ENCODE measurements at regions not wholly inside any gene's neighbourhood (a gene's known extent, or its start where the extent isn't known, plus 50 kb on each side); places are given as distances from the start of the nearest gene placed in this dataset.

DNA sequence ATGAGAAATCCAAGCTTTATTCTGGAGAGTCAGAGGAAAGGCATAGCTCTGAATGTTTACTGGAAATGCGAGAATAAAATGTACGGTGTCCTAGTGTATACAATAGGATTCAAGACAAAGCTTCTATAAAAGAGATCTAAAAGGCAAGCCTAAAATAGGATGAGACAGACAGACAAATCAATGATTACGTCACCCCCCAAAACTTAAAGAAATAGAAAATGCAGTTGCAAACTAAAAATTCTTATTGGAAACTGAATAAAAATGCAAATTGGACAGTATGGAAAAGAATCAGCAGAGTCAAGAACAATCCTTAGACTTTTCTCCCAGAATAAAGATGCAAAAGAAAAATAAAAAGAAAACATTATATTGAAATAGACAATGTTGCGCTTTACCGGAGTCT, 245.9 kb downstream of the POM121L12 start:
- H3K27me3 Mint-ChIP-seq (ENCODE audit: low read depth), result no peaks in the 10 kb centered on the region
- no peak for TF ChIP-seq SMAD3 (CRISPR knock-in tag; IDR thresholded peaks at IDR 0.05; ENCODE audit: borderline replicate concordance)
- TF ChIP-seq, protein P1, sequence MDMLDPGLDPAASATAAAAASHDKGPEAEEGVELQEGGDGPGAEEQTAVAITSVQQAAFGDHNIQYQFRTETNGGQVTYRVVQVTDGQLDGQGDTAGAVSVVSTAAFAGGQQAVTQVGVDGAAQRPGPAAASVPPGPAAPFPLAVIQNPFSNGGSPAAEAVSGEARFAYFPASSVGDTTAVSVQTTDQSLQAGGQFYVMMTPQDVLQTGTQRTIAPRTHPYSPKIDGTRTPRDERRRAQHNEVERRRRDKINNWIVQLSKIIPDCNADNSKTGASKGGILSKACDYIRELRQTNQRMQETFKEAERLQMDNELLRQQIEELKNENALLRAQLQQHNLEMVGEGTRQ (CRISPR knock-in tag; IDR thresholded peaks at IDR 0.05), result no peak
- TF ChIP-seq, protein P2, sequence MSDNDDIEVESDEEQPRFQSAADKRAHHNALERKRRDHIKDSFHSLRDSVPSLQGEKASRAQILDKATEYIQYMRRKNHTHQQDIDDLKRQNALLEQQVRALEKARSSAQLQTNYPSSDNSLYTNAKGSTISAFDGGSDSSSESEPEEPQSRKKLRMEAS (CRISPR knock-in tag; IDR thresholded peaks at IDR 0.05), result no peak
- TF ChIP-seq, protein P3, sequence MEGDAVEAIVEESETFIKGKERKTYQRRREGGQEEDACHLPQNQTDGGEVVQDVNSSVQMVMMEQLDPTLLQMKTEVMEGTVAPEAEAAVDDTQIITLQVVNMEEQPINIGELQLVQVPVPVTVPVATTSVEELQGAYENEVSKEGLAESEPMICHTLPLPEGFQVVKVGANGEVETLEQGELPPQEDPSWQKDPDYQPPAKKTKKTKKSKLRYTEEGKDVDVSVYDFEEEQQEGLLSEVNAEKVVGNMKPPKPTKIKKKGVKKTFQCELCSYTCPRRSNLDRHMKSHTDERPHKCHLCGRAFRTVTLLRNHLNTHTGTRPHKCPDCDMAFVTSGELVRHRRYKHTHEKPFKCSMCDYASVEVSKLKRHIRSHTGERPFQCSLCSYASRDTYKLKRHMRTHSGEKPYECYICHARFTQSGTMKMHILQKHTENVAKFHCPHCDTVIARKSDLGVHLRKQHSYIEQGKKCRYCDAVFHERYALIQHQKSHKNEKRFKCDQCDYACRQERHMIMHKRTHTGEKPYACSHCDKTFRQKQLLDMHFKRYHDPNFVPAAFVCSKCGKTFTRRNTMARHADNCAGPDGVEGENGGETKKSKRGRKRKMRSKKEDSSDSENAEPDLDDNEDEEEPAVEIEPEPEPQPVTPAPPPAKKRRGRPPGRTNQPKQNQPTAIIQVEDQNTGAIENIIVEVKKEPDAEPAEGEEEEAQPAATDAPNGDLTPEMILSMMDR (IDR thresholded peaks at IDR 0.05), result no peak
- no peak for TF ChIP-seq JAZF1 (CRISPR knock-in tag; IDR thresholded peaks at IDR 0.05)
- TF ChIP-seq, protein P4, sequence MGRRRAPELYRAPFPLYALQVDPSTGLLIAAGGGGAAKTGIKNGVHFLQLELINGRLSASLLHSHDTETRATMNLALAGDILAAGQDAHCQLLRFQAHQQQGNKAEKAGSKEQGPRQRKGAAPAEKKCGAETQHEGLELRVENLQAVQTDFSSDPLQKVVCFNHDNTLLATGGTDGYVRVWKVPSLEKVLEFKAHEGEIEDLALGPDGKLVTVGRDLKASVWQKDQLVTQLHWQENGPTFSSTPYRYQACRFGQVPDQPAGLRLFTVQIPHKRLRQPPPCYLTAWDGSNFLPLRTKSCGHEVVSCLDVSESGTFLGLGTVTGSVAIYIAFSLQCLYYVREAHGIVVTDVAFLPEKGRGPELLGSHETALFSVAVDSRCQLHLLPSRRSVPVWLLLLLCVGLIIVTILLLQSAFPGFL (CRISPR knock-in tag; IDR thresholded peaks at IDR 0.05; ENCODE audit: borderline replicate concordance), result no peak
- TF ChIP-seq HMGA2 (CRISPR knock-in tag; IDR thresholded peaks at IDR 0.05), result no peak
- TF ChIP-seq SMAD4 (CRISPR knock-in tag; IDR thresholded peaks at IDR 0.05), result no peak
- no peak for TF ChIP-seq OVOL2 (CRISPR knock-in tag; IDR thresholded peaks at IDR 0.05; ENCODE audit: borderline replicate concordance)
- TF ChIP-seq ZNF232 (CRISPR knock-in tag; IDR thresholded peaks at IDR 0.05), result no peak
- DNase-seq (ENCODE audit: low spot score), result no peak
- peaks cover 40% of the 10 kb centered on the region for H3K9me3 Mint-ChIP-seq
- CTCF ChIA-PET, result no interaction called here
- ATAC-seq, result no peak
- peaks cover 13% of the 10 kb centered on the region for H3K36me3 Mint-ChIP-seq
- no peaks in the 10 kb centered on the region for H3K4me1 Mint-ChIP-seq
- no peak overlapping the region for H3K27ac Mint-ChIP-seq
- H3K4me3 Mint-ChIP-seq, result no peak overlapping the region
- POLR2A ChIA-PET, result no interaction called here

DNA sequence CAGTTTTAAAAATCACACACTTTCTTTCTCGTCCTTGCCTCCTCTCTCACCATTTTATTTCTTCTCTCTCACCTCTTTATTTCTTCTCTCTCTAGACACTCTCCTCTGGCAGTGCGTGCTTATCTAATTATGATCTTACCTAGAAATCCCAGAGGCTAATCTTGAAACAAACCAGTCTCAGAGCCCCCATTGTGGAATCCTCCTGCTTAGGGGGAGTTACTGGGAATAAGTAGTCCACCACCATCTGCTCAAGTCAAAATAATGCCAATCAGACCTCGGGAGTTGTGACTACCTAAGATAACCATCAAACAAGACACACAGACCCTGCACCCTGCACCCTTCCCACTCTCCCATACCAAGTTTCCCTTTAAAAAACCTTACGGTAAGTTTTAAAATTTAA, 256.9 kb downstream of the POM121L12 start:
- ATAC-seq, result no peak
- CTCF ChIA-PET, result no interaction called here
- TF ChIP-seq ZNF138 (CRISPR knock-in tag; conservative IDR thresholded peaks at IDR 0.05) (no peak), ZNF671 (CRISPR knock-in tag; IDR thresholded peaks at IDR 0.05) (no peak)
- TF ChIP-seq, protein P5, sequence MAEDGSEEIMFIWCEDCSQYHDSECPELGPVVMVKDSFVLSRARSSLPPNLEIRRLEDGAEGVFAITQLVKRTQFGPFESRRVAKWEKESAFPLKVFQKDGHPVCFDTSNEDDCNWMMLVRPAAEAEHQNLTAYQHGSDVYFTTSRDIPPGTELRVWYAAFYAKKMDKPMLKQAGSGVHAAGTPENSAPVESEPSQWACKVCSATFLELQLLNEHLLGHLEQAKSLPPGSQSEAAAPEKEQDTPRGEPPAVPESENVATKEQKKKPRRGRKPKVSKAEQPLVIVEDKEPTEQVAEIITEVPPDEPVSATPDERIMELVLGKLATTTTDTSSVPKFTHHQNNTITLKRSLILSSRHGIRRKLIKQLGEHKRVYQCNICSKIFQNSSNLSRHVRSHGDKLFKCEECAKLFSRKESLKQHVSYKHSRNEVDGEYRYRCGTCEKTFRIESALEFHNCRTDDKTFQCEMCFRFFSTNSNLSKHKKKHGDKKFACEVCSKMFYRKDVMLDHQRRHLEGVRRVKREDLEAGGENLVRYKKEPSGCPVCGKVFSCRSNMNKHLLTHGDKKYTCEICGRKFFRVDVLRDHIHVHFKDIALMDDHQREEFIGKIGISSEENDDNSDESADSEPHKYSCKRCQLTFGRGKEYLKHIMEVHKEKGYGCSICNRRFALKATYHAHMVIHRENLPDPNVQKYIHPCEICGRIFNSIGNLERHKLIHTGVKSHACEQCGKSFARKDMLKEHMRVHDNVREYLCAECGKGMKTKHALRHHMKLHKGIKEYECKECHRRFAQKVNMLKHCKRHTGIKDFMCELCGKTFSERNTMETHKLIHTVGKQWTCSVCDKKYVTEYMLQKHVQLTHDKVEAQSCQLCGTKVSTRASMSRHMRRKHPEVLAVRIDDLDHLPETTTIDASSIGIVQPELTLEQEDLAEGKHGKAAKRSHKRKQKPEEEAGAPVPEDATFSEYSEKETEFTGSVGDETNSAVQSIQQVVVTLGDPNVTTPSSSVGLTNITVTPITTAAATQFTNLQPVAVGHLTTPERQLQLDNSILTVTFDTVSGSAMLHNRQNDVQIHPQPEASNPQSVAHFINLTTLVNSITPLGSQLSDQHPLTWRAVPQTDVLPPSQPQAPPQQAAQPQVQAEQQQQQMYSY (CRISPR knock-in tag; IDR thresholded peaks at IDR 0.05), result no peak
- TF ChIP-seq, protein P6, sequence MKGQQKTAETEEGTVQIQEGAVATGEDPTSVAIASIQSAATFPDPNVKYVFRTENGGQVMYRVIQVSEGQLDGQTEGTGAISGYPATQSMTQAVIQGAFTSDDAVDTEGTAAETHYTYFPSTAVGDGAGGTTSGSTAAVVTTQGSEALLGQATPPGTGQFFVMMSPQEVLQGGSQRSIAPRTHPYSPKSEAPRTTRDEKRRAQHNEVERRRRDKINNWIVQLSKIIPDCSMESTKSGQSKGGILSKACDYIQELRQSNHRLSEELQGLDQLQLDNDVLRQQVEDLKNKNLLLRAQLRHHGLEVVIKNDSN (CRISPR knock-in tag; IDR thresholded peaks at IDR 0.05), result no peak
- Mint-ChIP-seq H3K36me3 (peaks cover 15% of the 10 kb centered on the region), H3K4me1 (no peaks in the 10 kb centered on the region), H3K27me3 (ENCODE audit: low read depth) (no peaks in the 10 kb centered on the region), H3K4me3 (no peak overlapping the region), H3K27ac (no peak overlapping the region), H3K9me3 (peaks cover 16% of the 10 kb centered on the region)
- POLR2A ChIA-PET, result no interaction called here
- no peak for DNase-seq (ENCODE audit: low spot score)

All from WTC11 (cell line).